Neural cell (in vitro differentiated cells): ENCODE measurements at regions not wholly inside any gene's neighbourhood (a gene's known extent, or its start where the extent isn't known, plus 50 kb on each side); places are given as distances from the start of the nearest gene placed in this dataset.

ENCODE experiments used
- H2AFZ ChIP-seq: fragments of 200-600, 300-800 bp; sonication (generic), shearing (Covaris generic); 2 replicates; pipeline ENCODE4 v1.6.0; 2014; ENCODE audit warnings: low read depth, mild to moderate bottlenecking, antibody characterized with exemption, low read length, moderate library complexity
- H3F3A ChIP-seq: fragments of 200-600 bp; shearing (Covaris generic); 2 replicates; pipeline ENCODE4 v1.6.1; 2016; ENCODE audit warnings: mild to moderate bottlenecking, moderate library complexity, mixed read lengths, antibody characterized with exemption, low read length; ENCODE audit not compliant: insufficient read depth, poor library complexity, severe bottlenecking
- H3K27ac ChIP-seq: fragments of 200-600, 300-800 bp; sonication (generic), shearing (Covaris generic); 2 replicates; pipeline ENCODE4 v1.5.1; 2014; ENCODE audit warnings: mild to moderate bottlenecking, low read length, moderate library complexity
- H3K27me3 ChIP-seq: fragments of 300-800, 200-600 bp; sonication (generic), shearing (Covaris generic); 2 replicates; pipeline ENCODE4 v1.6.0; 2014; ENCODE audit warnings: mild to moderate bottlenecking, low read depth, low read length, moderate library complexity; ENCODE audit not compliant: insufficient read depth
- H3K36me3 ChIP-seq: fragments of 300-800, 200-600 bp; sonication (generic), shearing (Covaris generic); 2 replicates; pipeline ENCODE4 v1.5.1; 2014; ENCODE audit warnings: mild to moderate bottlenecking, antibody characterized with exemption, low read length, moderate library complexity; ENCODE audit not compliant: insufficient read depth
- H3K4me2 ChIP-seq: fragments of 300-800, 200-600 bp; sonication (generic), shearing (Covaris generic); 2 replicates; pipeline ENCODE4 v1.6.0; 2014; ENCODE audit warnings: mild to moderate bottlenecking, low read length
- H3K4me3 ChIP-seq: fragments of 300-800, 200-600 bp; sonication (generic), shearing (Covaris generic); 2 replicates; pipeline ENCODE4 v1.5.1; 2014; ENCODE audit warnings: mild to moderate bottlenecking, low read length, moderate library complexity
- H3K79me2 ChIP-seq: fragments of 200-600 bp; shearing (Covaris generic); replicated peaks from 2 replicates; pipeline ENCODE4 v1.6.0; 2014; ENCODE audit warnings: mild to moderate bottlenecking, low read length, moderate library complexity; ENCODE audit not compliant: insufficient read depth
- H3K9ac ChIP-seq: fragments of 300-800, 200-600 bp; sonication (generic), shearing (Covaris generic); 2 replicates; pipeline ENCODE4 v1.6.1; 2016; ENCODE audit warnings: mild to moderate bottlenecking, low read length, mixed read lengths
- H3K9me2 ChIP-seq: fragments of 200-600 bp; shearing (Covaris generic); 2 replicates; pipeline ENCODE4 v1.6.1; 2016; ENCODE audit warnings: mild to moderate bottlenecking, low read length, mixed read lengths; ENCODE audit not compliant: insufficient read depth
- H3K9me3 ChIP-seq: fragments of 200-600, 300-800 bp; sonication (generic), shearing (Covaris generic); 2 replicates; pipeline ENCODE4 v1.6.1; 2016; ENCODE audit warnings: mild to moderate bottlenecking, mixed run types, low read length, moderate library complexity, mixed read lengths
- H4K20me1 ChIP-seq: fragments of 200-600 bp; shearing (Covaris generic); 2 replicates; pipeline ENCODE4 v1.6.1; 2016; ENCODE audit warnings: mild to moderate bottlenecking, mixed run types; ENCODE audit not compliant: insufficient read depth
- CTCF ChIP-seq: fragments of 450-650 bp; IDR thresholded peaks from 2 replicates; pipeline ENCODE4 v1.5.1; 2014; ENCODE audit warnings: antibody characterized with exemption, mild to moderate bottlenecking, moderate library complexity; ENCODE audit not compliant: poor library complexity, severe bottlenecking
- EP300 ChIP-seq: fragments of 450-650 bp; conservative IDR thresholded peaks from 2 replicates; pipeline ENCODE4 v1.6.1; 2014; ENCODE audit warnings: antibody characterized with exemption, mild to moderate bottlenecking, moderate library complexity; ENCODE audit not compliant: poor library complexity, severe bottlenecking
- EZH2 ChIP-seq: fragments of 200-600, 300-800 bp; shearing (Covaris generic), sonication (generic); IDR thresholded peaks from 2 replicates; pipeline ENCODE4 v1.6.1; 2014; ENCODE audit warnings: antibody characterized with exemption, low read length, borderline replicate concordance, mild to moderate bottlenecking; ENCODE audit not compliant: insufficient read depth, poor library complexity, severe bottlenecking
- MXI1 ChIP-seq: fragments of 450-650 bp; conservative IDR thresholded peaks from 2 replicates; pipeline ENCODE4 v1.6.1; 2014; ENCODE audit warnings: antibody characterized with exemption, mild to moderate bottlenecking; ENCODE audit not compliant: poor library complexity, severe bottlenecking
- POLR2AphosphoS5 ChIP-seq: IDR thresholded peaks from 2 replicates; pipeline ENCODE4 v1.6.1; 2012
- RAD21 ChIP-seq: fragments of 450-650 bp; conservative IDR thresholded peaks from 2 replicates; pipeline ENCODE4 v1.6.1; 2014; ENCODE audit warnings: antibody characterized with exemption, mild to moderate bottlenecking, moderate library complexity
- SMC3 ChIP-seq: fragments of 450-650 bp; conservative IDR thresholded peaks from 2 replicates; pipeline ENCODE4 v1.6.1; 2014; ENCODE audit warnings: antibody characterized with exemption, mild to moderate bottlenecking, moderate library complexity; ENCODE audit not compliant: poor library complexity
- TAF1 ChIP-seq: IDR thresholded peaks from 2 replicates; pipeline ENCODE4 v1.6.1; 2012; ENCODE audit warnings: low read depth
- TF ChIP-seq, protein P1 (sequence below): IDR thresholded peaks from 2 replicates; pipeline ENCODE4 v1.6.1; 2012; ENCODE audit warnings: borderline replicate concordance

- H3K9me3 ChIP-seq = no peaks in the 10 kb centered on the region
- no peaks in the 10 kb centered on the region for H3K79me2 ChIP-seq
- H3K4me2 ChIP-seq = no peak overlapping the region
- H3K9ac ChIP-seq = peak overlapping the region; percentile 8
- peak overlapping the region; percentile 58 for H3K27ac ChIP-seq
- peak overlapping the region; percentile 28 for H3K4me3 ChIP-seq
- no peaks in the 10 kb centered on the region for H3K27me3 ChIP-seq
- H3K36me3 ChIP-seq = no peaks in the 10 kb centered on the region
- TF ChIP-seq TAF1 (no peak), EZH2 (no peak), EP300 (peak; percentile 63), POLR2AphosphoS5 (peak; percentile 37), RAD21 (peak; percentile 16)
- TF ChIP-seq, protein P1, sequence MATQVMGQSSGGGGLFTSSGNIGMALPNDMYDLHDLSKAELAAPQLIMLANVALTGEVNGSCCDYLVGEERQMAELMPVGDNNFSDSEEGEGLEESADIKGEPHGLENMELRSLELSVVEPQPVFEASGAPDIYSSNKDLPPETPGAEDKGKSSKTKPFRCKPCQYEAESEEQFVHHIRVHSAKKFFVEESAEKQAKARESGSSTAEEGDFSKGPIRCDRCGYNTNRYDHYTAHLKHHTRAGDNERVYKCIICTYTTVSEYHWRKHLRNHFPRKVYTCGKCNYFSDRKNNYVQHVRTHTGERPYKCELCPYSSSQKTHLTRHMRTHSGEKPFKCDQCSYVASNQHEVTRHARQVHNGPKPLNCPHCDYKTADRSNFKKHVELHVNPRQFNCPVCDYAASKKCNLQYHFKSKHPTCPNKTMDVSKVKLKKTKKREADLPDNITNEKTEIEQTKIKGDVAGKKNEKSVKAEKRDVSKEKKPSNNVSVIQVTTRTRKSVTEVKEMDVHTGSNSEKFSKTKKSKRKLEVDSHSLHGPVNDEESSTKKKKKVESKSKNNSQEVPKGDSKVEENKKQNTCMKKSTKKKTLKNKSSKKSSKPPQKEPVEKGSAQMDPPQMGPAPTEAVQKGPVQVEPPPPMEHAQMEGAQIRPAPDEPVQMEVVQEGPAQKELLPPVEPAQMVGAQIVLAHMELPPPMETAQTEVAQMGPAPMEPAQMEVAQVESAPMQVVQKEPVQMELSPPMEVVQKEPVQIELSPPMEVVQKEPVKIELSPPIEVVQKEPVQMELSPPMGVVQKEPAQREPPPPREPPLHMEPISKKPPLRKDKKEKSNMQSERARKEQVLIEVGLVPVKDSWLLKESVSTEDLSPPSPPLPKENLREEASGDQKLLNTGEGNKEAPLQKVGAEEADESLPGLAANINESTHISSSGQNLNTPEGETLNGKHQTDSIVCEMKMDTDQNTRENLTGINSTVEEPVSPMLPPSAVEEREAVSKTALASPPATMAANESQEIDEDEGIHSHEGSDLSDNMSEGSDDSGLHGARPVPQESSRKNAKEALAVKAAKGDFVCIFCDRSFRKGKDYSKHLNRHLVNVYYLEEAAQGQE = peak; percentile 37
- no peak overlapping the region for H2AFZ ChIP-seq
- H3F3A ChIP-seq = no peaks in the 10 kb centered on the region
- H4K20me1 ChIP-seq = no peaks in the 10 kb centered on the region
- H3K9me2 ChIP-seq = no peaks in the 10 kb centered on the region
Measured at GRCh38 chr5:30933599-30933998, 259.9 kb upstream of the CDH6 start.

DNA sequence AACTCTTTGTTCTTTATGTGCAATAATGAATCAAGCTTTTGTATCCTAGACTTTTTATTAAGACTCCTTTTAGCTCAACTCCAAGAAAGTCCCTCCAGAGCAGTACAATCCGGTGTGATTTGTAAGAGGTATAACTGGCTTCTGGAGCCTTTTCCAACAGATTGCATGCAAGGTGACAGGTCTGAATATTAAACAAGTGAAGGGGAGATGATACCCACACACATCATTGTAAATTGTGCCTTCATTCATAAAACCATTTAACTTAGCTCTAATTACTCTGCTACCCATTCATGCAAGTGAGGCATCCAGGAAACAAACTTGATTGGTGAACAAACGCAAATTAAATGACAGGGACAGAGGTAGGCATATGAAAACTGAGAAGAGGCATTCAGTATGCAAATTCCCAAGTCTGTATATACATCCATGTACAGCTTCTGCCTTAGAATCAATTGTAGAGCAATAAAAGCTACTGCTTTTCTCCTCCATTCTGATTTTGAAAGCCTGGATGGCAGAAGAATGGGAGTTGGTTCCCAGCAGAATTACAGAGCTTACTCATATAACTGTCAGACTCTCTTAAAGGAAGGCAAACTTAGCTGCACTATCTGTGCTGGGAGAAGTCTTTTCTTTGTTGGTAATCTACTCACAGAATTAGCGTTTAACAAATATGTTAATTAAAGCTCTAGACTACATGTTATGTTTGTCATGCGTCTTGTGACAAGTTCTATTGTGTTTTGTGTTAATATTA lies 261.0 kb upstream of the CDH6 start:
- H3F3A ChIP-seq = no peaks in the 10 kb centered on the region
- H3K27me3 ChIP-seq = no peaks in the 10 kb centered on the region
- H3K4me3 ChIP-seq = peak overlapping the region; percentile 19
- TF ChIP-seq EZH2 = no peak
- TF ChIP-seq SMC3 = peak; percentile 18
- TF ChIP-seq EP300 = peak; percentile 50
- TF ChIP-seq, protein P1 = peak; percentile 42
- TF ChIP-seq TAF1 = no peak
- TF ChIP-seq POLR2AphosphoS5 = peak; percentile 21
- no peak for TF ChIP-seq MXI1
- TF ChIP-seq CTCF = no peak
- no peak for TF ChIP-seq RAD21
- no peaks in the 10 kb centered on the region for H4K20me1 ChIP-seq
- no peaks in the 10 kb centered on the region for H3K9me2 ChIP-seq
- H3K79me2 ChIP-seq = no peaks in the 10 kb centered on the region
- H3K9me3 ChIP-seq = no peaks in the 10 kb centered on the region
- H3K36me3 ChIP-seq = no peaks in the 10 kb centered on the region
- H2AFZ ChIP-seq = no peak overlapping the region
- peak overlapping the region; percentile 3 for H3K4me2 ChIP-seq
- H3K9ac ChIP-seq = peak overlapping the region; percentile 19
- H3K27ac ChIP-seq = peak overlapping the region; percentile 58
